Gastrocnemius medialis (tissue), 4 donors: ENCODE measurements at regions not wholly inside any gene's neighbourhood (a gene's known extent, or its start where the extent isn't known, plus 50 kb on each side); places are given as distances from the start of the nearest gene placed in this dataset.
A peak's percentile ranks its signal among the peaks of the same experiment; 100 is the strongest.

Source experiments
- ATAC-seq, 2 donors: fragments of 150-250 bp; one replicate each; pipeline ENCODE4 v1.9.1; 2016
- DNase-seq, 2 donors: peaks; one replicate each; pipeline ENCODE4 v3.0.0-alpha.2; 2019
- H3K27ac ChIP-seq, 4 donors: fragments of 200-600 bp; sonication (generic); 1 replicate in 1 of 4; 2 replicates in 3 of 4; pipeline ENCODE4 v1.5.1; 2016 to 2018; ENCODE audit warnings: mild to moderate bottlenecking in 2 of 4, moderate library complexity in 1 of 4
- H3K27me3 ChIP-seq, 3 donors: fragments of 200-600 bp; sonication (generic) in 2 of 3; 1 replicate in 1 of 3; 2 replicates in 2 of 3; pipeline versions ENCODE4 v1.5.1 to v1.6.0; 2016 to 2019; ENCODE audit warnings: mild to moderate bottlenecking in 1 of 3, moderate library complexity in 1 of 3
- H3K36me3 ChIP-seq, 2 donors: fragments of 200-600 bp; sonication (generic) in 1 of 2; one replicate each; pipeline ENCODE4 v1.5.1; 2017 to 2018
- H3K4me1 ChIP-seq, 2 donors: fragments of 200-600 bp; sonication (generic) in 1 of 2; one replicate each; pipeline ENCODE4 v1.5.1; 2016 to 2017; ENCODE audit warnings: mild to moderate bottlenecking in 2 of 2
- H3K4me3 ChIP-seq, 4 donors: fragments of 200-600 bp; sonication (generic) in 3 of 4; 1 replicate in 1 of 4; 2 replicates in 3 of 4; pipeline ENCODE4 v1.5.1; 2016 to 2019; ENCODE audit warnings: mild to moderate bottlenecking in 2 of 4
- H3K9me3 ChIP-seq, 3 donors: fragments of 200-600 bp; sonication (generic) in 2 of 3; 1 replicate in 1 of 3; 2 replicates in 2 of 3; pipeline ENCODE4 v1.5.1; 2016 to 2019
- POLR2A ChIP-seq, 2 donors: fragments of 450-650 bp; IDR thresholded peaks; one replicate each; pipeline ENCODE4 v1.6.1; 2017; ENCODE audit warnings: antibody characterized with exemption in 2 of 2, mild to moderate bottlenecking in 2 of 2, moderate library complexity in 2 of 2
- in situ Hi-C, 4 donors: fragments of 200-750 bp; cut with MboI; loops; one replicate each; pipeline versions ENCODE4 v1.15.0 to v1.8.0; 2017; ENCODE audit warnings: low sequenced_read_pairs in 4 of 4
- intact Hi-C: fragments of 100-400 bp; cut with DNase I; formaldehyde crosslinking; loops from one replicate; pipeline ENCODE4 v1.15.1; 2023; ENCODE audit warnings: low total_unique reads
- TF ChIP-seq, protein P1 (sequence below), 5 experiments: fragments of 450-650 bp in 3 of 5; fragments of 200-600 bp in 2 of 5; sonication (generic) in 2 of 5; IDR thresholded peaks in 4 of 5; conservative IDR thresholded peaks in 1 of 5; 1 replicate in 4 of 5; 2 replicates in 1 of 5; pipeline ENCODE4 v1.5.1; 2016 to 2019; ENCODE audit warnings: antibody characterized with exemption in 5 of 5, mild to moderate bottlenecking in 3 of 5, moderate library complexity in 3 of 5

DNA sequence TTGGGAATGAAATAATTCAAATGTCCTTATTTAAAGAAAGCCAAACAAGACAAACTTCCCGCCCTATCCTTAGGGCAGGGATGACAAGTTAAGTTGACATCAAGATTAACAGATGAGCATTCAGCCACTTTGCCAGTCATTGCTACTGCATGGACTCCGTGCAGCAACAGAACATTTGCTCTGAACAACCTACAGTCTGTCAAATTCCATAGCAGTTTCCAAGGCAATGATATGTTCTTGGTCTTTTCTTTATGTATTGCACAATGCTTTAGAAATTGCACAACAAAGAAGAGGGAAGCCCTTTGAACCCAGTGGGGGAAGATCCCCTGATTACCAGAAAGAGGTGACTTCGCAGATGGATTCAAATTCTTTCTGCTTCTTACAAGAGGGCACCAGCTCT is 269.8 kb downstream of the BCAT1 start:
- no peak for DNase-seq
- Histone ChIP-seq H3K9me3 (no peaks in the 10 kb centered on the region), H3K4me1 (no peaks in the 10 kb centered on the region), H3K4me3 (no peak overlapping the region), H3K27ac (no peak overlapping the region), H3K27me3 (no peaks in the 10 kb centered on the region), H3K36me3 (no peaks in the 10 kb centered on the region)
- ATAC-seq, result no peak
- in situ Hi-C loops, result no loop called here
- intact Hi-C loops, result no loop called here
- TF ChIP-seq, protein P1, sequence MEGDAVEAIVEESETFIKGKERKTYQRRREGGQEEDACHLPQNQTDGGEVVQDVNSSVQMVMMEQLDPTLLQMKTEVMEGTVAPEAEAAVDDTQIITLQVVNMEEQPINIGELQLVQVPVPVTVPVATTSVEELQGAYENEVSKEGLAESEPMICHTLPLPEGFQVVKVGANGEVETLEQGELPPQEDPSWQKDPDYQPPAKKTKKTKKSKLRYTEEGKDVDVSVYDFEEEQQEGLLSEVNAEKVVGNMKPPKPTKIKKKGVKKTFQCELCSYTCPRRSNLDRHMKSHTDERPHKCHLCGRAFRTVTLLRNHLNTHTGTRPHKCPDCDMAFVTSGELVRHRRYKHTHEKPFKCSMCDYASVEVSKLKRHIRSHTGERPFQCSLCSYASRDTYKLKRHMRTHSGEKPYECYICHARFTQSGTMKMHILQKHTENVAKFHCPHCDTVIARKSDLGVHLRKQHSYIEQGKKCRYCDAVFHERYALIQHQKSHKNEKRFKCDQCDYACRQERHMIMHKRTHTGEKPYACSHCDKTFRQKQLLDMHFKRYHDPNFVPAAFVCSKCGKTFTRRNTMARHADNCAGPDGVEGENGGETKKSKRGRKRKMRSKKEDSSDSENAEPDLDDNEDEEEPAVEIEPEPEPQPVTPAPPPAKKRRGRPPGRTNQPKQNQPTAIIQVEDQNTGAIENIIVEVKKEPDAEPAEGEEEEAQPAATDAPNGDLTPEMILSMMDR (IDR thresholded peaks at IDR 0.05 in 4 of 5, conservative IDR thresholded peaks at IDR 0.05 in 1 of 5), result no peak
- no peak for TF ChIP-seq POLR2A (IDR thresholded peaks at IDR 0.05)

DNA sequence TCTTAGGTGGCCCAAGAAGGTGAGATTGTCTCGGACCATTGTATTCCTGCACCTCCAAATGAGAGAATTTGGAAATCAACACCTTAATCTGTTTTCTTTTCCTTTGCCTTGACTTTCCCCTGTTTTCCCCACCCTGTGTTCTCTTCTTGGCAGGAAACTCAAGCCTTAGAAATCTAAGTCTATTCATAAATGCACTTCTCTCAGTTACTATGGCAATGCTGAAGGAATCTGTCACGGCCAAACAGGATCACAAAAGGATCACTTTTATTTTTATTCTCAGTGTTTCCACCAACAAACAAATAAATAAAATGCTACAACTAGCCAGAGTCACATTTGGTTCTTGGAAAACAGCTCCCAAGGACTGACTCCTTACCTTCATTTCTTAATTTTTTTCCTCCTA is 270.5 kb downstream of the BCAT1 start:
- no peak overlapping the region for H3K27ac ChIP-seq
- ATAC-seq (no peak), DNase-seq (no peak)
- no peaks in the 10 kb centered on the region for H3K36me3 ChIP-seq
- H3K4me3 ChIP-seq, result no peak overlapping the region
- in situ Hi-C loops (no loop called here), intact Hi-C loops (no loop called here)
- TF ChIP-seq POLR2A (IDR thresholded peaks at IDR 0.05), result no peak
- TF ChIP-seq, protein P1 (IDR thresholded peaks at IDR 0.05 in 4 of 5, conservative IDR thresholded peaks at IDR 0.05 in 1 of 5), result no peak
- no peaks in the 10 kb centered on the region for H3K4me1 ChIP-seq
- H3K9me3 ChIP-seq, result no peaks in the 10 kb centered on the region
- H3K27me3 ChIP-seq, result no peaks in the 10 kb centered on the region

DNA sequence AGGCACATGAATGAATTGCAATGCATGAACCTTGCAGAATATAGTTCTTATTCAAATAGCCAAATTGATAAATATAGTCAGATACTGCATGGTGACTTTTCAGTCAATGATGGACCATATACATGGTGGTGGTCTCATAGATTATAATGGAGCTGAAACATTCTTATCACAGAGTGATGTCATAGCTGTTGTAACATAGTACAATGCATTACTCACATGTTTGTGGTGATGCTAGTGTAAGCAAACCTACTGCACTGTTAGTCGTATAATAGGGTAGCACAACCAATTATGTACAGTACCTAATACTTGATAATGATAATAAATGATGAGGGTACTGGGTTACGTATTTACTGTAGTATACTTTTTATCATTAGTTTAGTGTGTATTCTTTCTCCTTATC is 280.3 kb downstream of the BCAT1 start:
- Histone ChIP-seq H3K4me3 (no peak overlapping the region), H3K27ac (no peak overlapping the region), H3K9me3 (no peaks in the 10 kb centered on the region), H3K36me3 (no peaks in the 10 kb centered on the region), H3K27me3 (no peaks in the 10 kb centered on the region), H3K4me1 (no peaks in the 10 kb centered on the region)
- no peak for ATAC-seq
- DNase-seq, result no peak
- no peak for TF ChIP-seq POLR2A (IDR thresholded peaks at IDR 0.05)
- TF ChIP-seq, protein P1 (IDR thresholded peaks at IDR 0.05 in 4 of 5, conservative IDR thresholded peaks at IDR 0.05 in 1 of 5), result no peak
- intact Hi-C loops, result no loop called here
- in situ Hi-C loops, result no loop called here

DNA sequence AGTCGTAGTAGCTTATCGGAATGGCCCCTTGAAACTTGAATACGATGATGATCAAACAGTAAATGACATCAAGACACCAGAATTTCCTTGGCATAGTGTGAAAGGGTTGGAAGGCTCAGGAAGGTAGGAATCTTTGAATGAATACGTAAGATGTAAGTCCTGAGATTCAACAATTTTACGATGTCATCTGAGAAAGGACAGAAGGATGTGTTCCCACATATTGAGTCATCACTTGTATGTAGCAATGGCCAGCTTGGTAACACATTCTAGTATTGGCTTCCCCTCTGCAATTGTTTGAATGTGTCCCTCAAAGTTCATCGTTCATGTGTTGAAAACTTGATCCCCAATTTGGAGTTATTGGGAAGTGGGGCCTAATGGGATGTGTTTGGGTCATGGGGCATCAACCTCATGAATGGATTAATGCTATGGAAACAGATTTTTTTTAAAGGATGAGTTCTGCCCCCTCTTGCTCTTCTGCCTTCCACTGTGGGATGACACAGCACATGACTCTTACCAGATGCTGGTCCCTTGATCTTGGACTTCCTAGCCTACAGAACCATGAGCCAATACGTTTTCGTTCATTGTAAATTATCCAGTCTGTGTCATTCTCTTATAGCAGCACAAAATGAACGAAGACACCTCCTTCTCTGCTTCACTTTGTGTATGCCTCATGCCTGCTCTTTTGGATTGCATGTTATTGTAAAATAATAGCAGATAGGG is 284.6 kb downstream of the BCAT1 start:
- Histone ChIP-seq H3K27me3 (no peaks in the 10 kb centered on the region), H3K36me3 (no peaks in the 10 kb centered on the region), H3K9me3 (no peaks in the 10 kb centered on the region), H3K4me1 (no peaks in the 10 kb centered on the region), H3K4me3 (no peak overlapping the region), H3K27ac (no peak overlapping the region)
- no peak for TF ChIP-seq POLR2A (IDR thresholded peaks at IDR 0.05)
- TF ChIP-seq, protein P1 (IDR thresholded peaks at IDR 0.05 in 4 of 5, conservative IDR thresholded peaks at IDR 0.05 in 1 of 5), result no peak
- in situ Hi-C loops (no loop called here), intact Hi-C loops (no loop called here)
- ATAC-seq (no peak), DNase-seq (no peak)

DNA sequence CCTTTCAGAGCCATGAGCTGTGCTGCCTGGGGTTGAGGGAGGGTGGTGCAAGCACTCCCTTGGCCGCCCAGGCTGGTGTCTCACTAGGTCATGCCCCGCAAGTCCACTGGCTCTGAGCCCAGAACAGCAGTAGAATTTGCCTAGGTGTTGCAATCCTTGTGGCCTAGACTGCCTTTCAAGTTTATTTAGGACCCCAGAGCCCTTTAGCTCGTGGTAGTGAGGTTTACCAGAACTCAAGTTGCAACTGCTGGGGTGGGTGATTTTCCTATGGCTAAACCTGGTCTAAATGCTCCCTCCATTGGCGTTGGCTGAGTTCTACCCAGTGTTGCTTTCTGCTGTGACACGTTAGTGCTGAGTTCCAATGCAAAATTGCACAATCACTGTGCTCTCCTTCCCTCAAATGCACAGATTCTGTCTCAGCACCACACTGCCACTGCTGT is 287.2 kb downstream of the BCAT1 start:
- Histone ChIP-seq H3K27ac (no peak overlapping the region), H3K36me3 (no peaks in the 10 kb centered on the region), H3K4me1 (no peaks in the 10 kb centered on the region), H3K9me3 (no peaks in the 10 kb centered on the region), H3K27me3 (no peaks in the 10 kb centered on the region), H3K4me3 (no peak overlapping the region)
- DNase-seq, result peak; percentile 3 to 16
- TF ChIP-seq, protein P1 (IDR thresholded peaks at IDR 0.05 in 4 of 5, conservative IDR thresholded peaks at IDR 0.05 in 1 of 5), result no peak
- no peak for TF ChIP-seq POLR2A (IDR thresholded peaks at IDR 0.05)
- in situ Hi-C loops (no loop called here), intact Hi-C loops (no loop called here)
- no peak for ATAC-seq
